AG04449 (cell line): ENCODE measurements at regions not wholly inside any gene's neighbourhood (a gene's known extent, or its start where the extent isn't known, plus 50 kb on each side); places are given as distances from the start of the nearest gene placed in this dataset.

Source experiments
- CTCF ChIA-PET: fragments of 350-600 bp; formaldehyde crosslinking; extraction: SDS; loops from one replicate; lab custom pipeline; 2021; ENCODE audit warnings: antibody characterized with exemption; lab: Yijun Ruan, JAX
- POLR2A ChIA-PET: fragments of 400-600, 350-600 bp; formaldehyde crosslinking; extraction: SDS; loops from one replicate; lab custom pipeline; 2020; ENCODE audit warnings: antibody characterized with exemption, inconsistent platforms; lab: Yijun Ruan, JAX
- DNase-seq: peaks from one replicate; pipeline ENCODE4 v3.0.0-alpha.2; 2010; ENCODE audit warnings: low read depth, low spot score
- H3K4me3 ChIP-seq: 2 replicates; pipeline ENCODE4 v1.5.1; 2011; ENCODE audit warnings: low read depth, mild to moderate bottlenecking, control low read depth, low read length
- CTCF ChIP-seq: IDR thresholded peaks from one replicate; pipeline ENCODE4 v1.5.1; 2011; ENCODE audit warnings: mild to moderate bottlenecking, moderate library complexity, low read length, control low read depth, inconsistent platforms; ENCODE audit not compliant: insufficient read depth; ENCODE audit errors: missing control alignments

DNA sequence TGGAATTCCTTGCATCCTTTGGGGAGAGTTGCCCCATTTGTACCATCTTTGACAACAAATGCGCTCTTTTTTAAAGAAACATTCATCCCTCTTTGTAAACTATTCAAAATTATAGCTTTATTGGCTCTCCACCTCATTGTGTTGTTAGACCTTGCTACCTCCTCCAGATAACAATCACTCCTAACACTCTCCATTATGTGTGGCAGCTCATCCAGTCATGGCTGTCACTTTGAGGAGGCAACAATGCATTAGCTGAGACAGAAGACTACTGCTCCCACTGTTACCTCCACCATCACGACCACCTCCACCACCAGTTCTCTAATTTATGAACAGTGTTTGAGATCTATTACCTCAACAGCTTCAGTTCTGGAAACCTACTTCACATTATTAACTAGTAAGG is 339.1 kb downstream of the FRK start:
- no peak overlapping the region for H3K4me3 ChIP-seq
- no peak for DNase-seq
- no peak for TF ChIP-seq CTCF
- ChIA-PET POLR2A (no interaction called here), CTCF (no interaction called here)

- ChIA-PET POLR2A (no interaction called here), CTCF (no interaction called here)
- H3K4me3 ChIP-seq, result no peak overlapping the region
- no peak for DNase-seq
- no peak for TF ChIP-seq CTCF
Observed at GRCh38 chr6:115720900-115721299, 339.8 kb downstream of the FRK start.

GRCh38 chr6:115717472-115717871 is 343.2 kb downstream of the FRK start:
- DNase-seq, result no peak
- CTCF ChIA-PET, result no interaction called here
- no peak overlapping the region for H3K4me3 ChIP-seq
- no peak for TF ChIP-seq CTCF
- POLR2A ChIA-PET, result no interaction called here

- POLR2A ChIA-PET, result no interaction called here
- TF ChIP-seq CTCF, result no peak
- CTCF ChIA-PET, result no interaction called here
- no peak overlapping the region for H3K4me3 ChIP-seq
- DNase-seq, result no peak
Observed at GRCh38 chr6:115717062-115717461, 343.6 kb downstream of the FRK start.

GRCh38 chr6:115712291-115712961 is 348.3 kb downstream of the FRK start:
- DNase-seq, result no peak
- POLR2A ChIA-PET, result no interaction called here
- no peak overlapping the region for H3K4me3 ChIP-seq
- TF ChIP-seq CTCF, result no peak
- CTCF ChIA-PET, result no interaction called here

- no peak for TF ChIP-seq CTCF
- POLR2A ChIA-PET, result no interaction called here
- no peak overlapping the region for H3K4me3 ChIP-seq
- CTCF ChIA-PET, result no interaction called here
- DNase-seq, result no peak
Observed at GRCh38 chr6:115708850-115709249, 351.8 kb downstream of the FRK start.
